ENCODE measurements at regions not wholly inside any gene's neighbourhood (a gene's known extent, or its start where the extent isn't known, plus 50 kb on each side); places are given as distances from the start of the nearest gene placed in this dataset.

GRCh38 chr2:129759472-129760010, 219.9 kb upstream of the RAB6C start:
- TF ChIP-seq, protein P1, sequence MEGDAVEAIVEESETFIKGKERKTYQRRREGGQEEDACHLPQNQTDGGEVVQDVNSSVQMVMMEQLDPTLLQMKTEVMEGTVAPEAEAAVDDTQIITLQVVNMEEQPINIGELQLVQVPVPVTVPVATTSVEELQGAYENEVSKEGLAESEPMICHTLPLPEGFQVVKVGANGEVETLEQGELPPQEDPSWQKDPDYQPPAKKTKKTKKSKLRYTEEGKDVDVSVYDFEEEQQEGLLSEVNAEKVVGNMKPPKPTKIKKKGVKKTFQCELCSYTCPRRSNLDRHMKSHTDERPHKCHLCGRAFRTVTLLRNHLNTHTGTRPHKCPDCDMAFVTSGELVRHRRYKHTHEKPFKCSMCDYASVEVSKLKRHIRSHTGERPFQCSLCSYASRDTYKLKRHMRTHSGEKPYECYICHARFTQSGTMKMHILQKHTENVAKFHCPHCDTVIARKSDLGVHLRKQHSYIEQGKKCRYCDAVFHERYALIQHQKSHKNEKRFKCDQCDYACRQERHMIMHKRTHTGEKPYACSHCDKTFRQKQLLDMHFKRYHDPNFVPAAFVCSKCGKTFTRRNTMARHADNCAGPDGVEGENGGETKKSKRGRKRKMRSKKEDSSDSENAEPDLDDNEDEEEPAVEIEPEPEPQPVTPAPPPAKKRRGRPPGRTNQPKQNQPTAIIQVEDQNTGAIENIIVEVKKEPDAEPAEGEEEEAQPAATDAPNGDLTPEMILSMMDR (IDR thresholded peaks at IDR 0.05) = no peak
- TF ChIP-seq POLR2A (IDR thresholded peaks at IDR 0.05) = no peak
- no peak for DNase-seq
- Histone ChIP-seq H3K27ac (no peak overlapping the region), H3K27me3 (no peaks in the 10 kb centered on the region), H3K4me1 (no peaks in the 10 kb centered on the region), H3K36me3 (no peaks in the 10 kb centered on the region), H3K9me3 (no peaks in the 10 kb centered on the region), H3K4me3 (replicated peaks in 1 of 3) (no peak overlapping the region)
- intact Hi-C loops (cut with DNase I) = no loop called here
- WGBS, 2 donors = 93 to 95% methylated on average over 2 of the region's 2 CpGs

GRCh38 chr2:129760669-129761068, 218.8 kb upstream of the RAB6C start:
- no peak for TF ChIP-seq POLR2A (IDR thresholded peaks at IDR 0.05)
- TF ChIP-seq, protein P1 (IDR thresholded peaks at IDR 0.05) = no peak
- Histone ChIP-seq H3K4me1 (peaks cover 0 to 4% of the 10 kb centered on the region in 2 donors), H3K4me3 (replicated peaks in 1 of 3) (no peak overlapping the region), H3K9me3 (no peaks in the 10 kb centered on the region), H3K27me3 (no peaks in the 10 kb centered on the region), H3K27ac (no peak overlapping the region), H3K36me3 (no peaks in the 10 kb centered on the region)
- no peak for DNase-seq
- intact Hi-C loops (cut with DNase I) = no loop called here
- WGBS, 2 donors = 90 to 94% methylated on average over 2 to 7 of the region's 7 CpGs

GRCh38 chr2:129761569-129762021, 217.9 kb upstream of the RAB6C start:
- no peak for TF ChIP-seq POLR2A (IDR thresholded peaks at IDR 0.05)
- TF ChIP-seq, protein P1 (IDR thresholded peaks at IDR 0.05) = no peak
- intact Hi-C loops (cut with DNase I) = no loop called here
- 93 to 97% methylated on average over 4 to 10 of the region's 10 CpGs for WGBS, 2 donors
- Histone ChIP-seq H3K9me3 (no peaks in the 10 kb centered on the region), H3K27ac (no peak overlapping the region), H3K4me1 (peaks cover 0 to 7% of the 10 kb centered on the region in 2 donors), H3K4me3 (replicated peaks in 1 of 3) (no peak overlapping the region), H3K27me3 (no peaks in the 10 kb centered on the region), H3K36me3 (no peaks in the 10 kb centered on the region)
- DNase-seq = no peak

GRCh38 chr2:129762386-129763189, 216.9 kb upstream of the RAB6C start:
- no peaks in the 10 kb centered on the region for H3K9me3 ChIP-seq
- DNase-seq = no peak
- no peak overlapping the region for H3K4me3 ChIP-seq (replicated peaks in 1 of 3)
- H3K36me3 ChIP-seq = no peaks in the 10 kb centered on the region
- no peak for TF ChIP-seq POLR2A (IDR thresholded peaks at IDR 0.05)
- TF ChIP-seq, protein P1 (IDR thresholded peaks at IDR 0.05) = no peak
- H3K27ac ChIP-seq = no peak overlapping the region
- H3K4me1 ChIP-seq = peaks cover 0 to 7% of the 10 kb centered on the region in 2 donors
- intact Hi-C loops (cut with DNase I) = no loop called here
- WGBS, 2 donors = 89 to 90% methylated on average over 7 to 8 of the region's 8 CpGs
- H3K27me3 ChIP-seq = no peaks in the 10 kb centered on the region

DNA sequence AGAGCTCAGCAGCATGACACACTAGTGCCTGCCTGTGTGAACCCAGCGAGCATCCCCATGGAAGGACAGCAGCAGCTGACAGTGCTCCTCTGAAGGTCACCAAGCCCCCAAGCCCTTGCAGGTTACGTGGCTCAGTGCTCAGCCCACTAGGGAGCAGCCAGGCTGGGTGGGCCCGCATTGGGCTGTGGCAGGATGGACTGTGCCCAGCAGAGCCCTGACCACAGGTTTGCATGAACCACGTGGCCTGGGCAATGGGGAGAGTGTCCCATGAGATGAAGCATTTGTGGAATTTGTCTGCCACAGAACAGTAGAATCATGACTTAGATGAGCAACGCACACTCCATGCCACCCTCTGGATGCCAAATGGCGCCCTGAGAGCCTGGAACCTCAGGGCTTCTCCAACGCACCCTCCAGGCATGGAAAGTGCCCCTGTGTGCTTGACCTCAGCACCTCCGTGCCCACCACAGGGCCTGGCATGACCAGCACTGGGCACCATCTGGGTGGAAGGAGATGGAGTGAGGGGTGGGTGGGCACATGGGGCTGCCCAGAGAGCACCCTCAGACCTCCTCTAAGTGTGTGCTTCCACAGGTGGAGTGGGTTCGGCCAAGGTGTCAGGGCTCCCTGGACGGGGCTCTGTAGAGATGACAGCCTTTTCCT, 216.1 kb upstream of the RAB6C start:
- Histone ChIP-seq H3K4me3 (replicated peaks in 1 of 3) (no peak overlapping the region), H3K36me3 (no peaks in the 10 kb centered on the region), H3K4me1 (peaks cover 0 to 7% of the 10 kb centered on the region in 2 donors), H3K27me3 (no peaks in the 10 kb centered on the region), H3K9me3 (no peaks in the 10 kb centered on the region), H3K27ac (no peak overlapping the region)
- WGBS, 2 donors = 84 to 96% methylated on average over 4 to 5 of the region's 10 CpGs
- intact Hi-C loops (cut with DNase I) = no loop called here
- no peak for DNase-seq
- TF ChIP-seq, protein P1 (IDR thresholded peaks at IDR 0.05) = no peak

Measured in thyroid gland (tissue), 4 donors.